ENCODE measurements at regions not wholly inside any gene's neighbourhood (a gene's known extent, or its start where the extent isn't known, plus 50 kb on each side); places are given as distances from the start of the nearest gene placed in this dataset.

GRCh38 chr11:116202922-116203321 is 569.9 kb downstream of the BUD13 start:
- H3K4me3 Mint-ChIP-seq (ENCODE audit: unreplicated experiment): no peak overlapping the region
- no peak overlapping the region for H3K27ac Mint-ChIP-seq (ENCODE audit: unreplicated experiment)
- H3K4me1 Mint-ChIP-seq (ENCODE audit: unreplicated experiment): no peaks in the 10 kb centered on the region
- no peaks in the 10 kb centered on the region for H3K9me3 Mint-ChIP-seq (ENCODE audit: unreplicated experiment)
- peaks cover 33% of the 10 kb centered on the region for H3K27me3 Mint-ChIP-seq (ENCODE audit: unreplicated experiment)
- H3K36me3 Mint-ChIP-seq (ENCODE audit: unreplicated experiment): no peaks in the 10 kb centered on the region
- TF ChIP-seq CTCF (IDR thresholded peaks at IDR 0.05): no peak
- DNase-seq (ENCODE audit: extremely low spot score, unreplicated experiment): no peak

- H3K27ac Mint-ChIP-seq (ENCODE audit: unreplicated experiment): no peak overlapping the region
- H3K4me3 Mint-ChIP-seq (ENCODE audit: unreplicated experiment): no peak overlapping the region
- no peak for TF ChIP-seq CTCF (IDR thresholded peaks at IDR 0.05)
- H3K4me1 Mint-ChIP-seq (ENCODE audit: unreplicated experiment): no peaks in the 10 kb centered on the region
- peaks cover 46% of the 10 kb centered on the region for H3K27me3 Mint-ChIP-seq (ENCODE audit: unreplicated experiment)
- no peaks in the 10 kb centered on the region for H3K36me3 Mint-ChIP-seq (ENCODE audit: unreplicated experiment)
- DNase-seq (ENCODE audit: extremely low spot score, unreplicated experiment): no peak
- H3K9me3 Mint-ChIP-seq (ENCODE audit: unreplicated experiment): no peaks in the 10 kb centered on the region
Observed at GRCh38 chr11:116200564-116200963, 572.2 kb downstream of the BUD13 start.

- no peak for DNase-seq (ENCODE audit: extremely low spot score, unreplicated experiment)
- no peaks in the 10 kb centered on the region for H3K4me1 Mint-ChIP-seq (ENCODE audit: unreplicated experiment)
- H3K9me3 Mint-ChIP-seq (ENCODE audit: unreplicated experiment): no peaks in the 10 kb centered on the region
- TF ChIP-seq CTCF (IDR thresholded peaks at IDR 0.05): no peak
- H3K27ac Mint-ChIP-seq (ENCODE audit: unreplicated experiment): no peak overlapping the region
- no peaks in the 10 kb centered on the region for H3K36me3 Mint-ChIP-seq (ENCODE audit: unreplicated experiment)
- H3K27me3 Mint-ChIP-seq (ENCODE audit: unreplicated experiment): peaks cover 42% of the 10 kb centered on the region
- H3K4me3 Mint-ChIP-seq (ENCODE audit: unreplicated experiment): no peak overlapping the region
Observed at GRCh38 chr11:116199182-116199581, 573.6 kb downstream of the BUD13 start.

- Mint-ChIP-seq H3K27me3 (ENCODE audit: unreplicated experiment) (peaks cover 23% of the 10 kb centered on the region), H3K9me3 (ENCODE audit: unreplicated experiment) (no peaks in the 10 kb centered on the region), H3K4me1 (ENCODE audit: unreplicated experiment) (peaks cover 11% of the 10 kb centered on the region), H3K4me3 (ENCODE audit: unreplicated experiment) (peak overlapping the region; percentile 88), H3K36me3 (ENCODE audit: unreplicated experiment) (no peaks in the 10 kb centered on the region), H3K27ac (ENCODE audit: unreplicated experiment) (peak overlapping the region; percentile 83)
- no peak for TF ChIP-seq CTCF (IDR thresholded peaks at IDR 0.05)
- DNase-seq (ENCODE audit: extremely low spot score, unreplicated experiment): no peak
Observed at GRCh38 chr11:116194156-116194904, 578.5 kb downstream of the BUD13 start.

GRCh38 chr11:116193321-116194131 is 579.3 kb downstream of the BUD13 start:
- no peak for DNase-seq (ENCODE audit: extremely low spot score, unreplicated experiment)
- Mint-ChIP-seq H3K4me1 (ENCODE audit: unreplicated experiment) (peaks cover 11% of the 10 kb centered on the region), H3K4me3 (ENCODE audit: unreplicated experiment) (peak overlapping the region; percentile 88), H3K27ac (ENCODE audit: unreplicated experiment) (peak overlapping the region; percentile 83), H3K36me3 (ENCODE audit: unreplicated experiment) (no peaks in the 10 kb centered on the region), H3K9me3 (ENCODE audit: unreplicated experiment) (no peaks in the 10 kb centered on the region), H3K27me3 (ENCODE audit: unreplicated experiment) (peaks cover 26% of the 10 kb centered on the region)
- TF ChIP-seq CTCF (IDR thresholded peaks at IDR 0.05): peak; percentile 48
